Naive thymus-derived CD4-positive, alpha-beta T cell (primary cell): ENCODE measurements at regions not wholly inside any gene's neighbourhood (a gene's known extent, or its start where the extent isn't known, plus 50 kb on each side); places are given as distances from the start of the nearest gene placed in this dataset.
"Not testable (repeated sequence)": the region's sequence is repeated elsewhere in the genome, so short reads cannot be mapped to it uniquely, and the experiment has no call there.

ENCODE experiments used
- ATAC-seq: fragments of 150-1000 bp; cut with Tn5 transposase; 2 replicates; pipeline ENCODE4 v1.10.0; 2021; ENCODE audit warnings: mild to moderate bottlenecking, moderate library complexity
- CTCF ChIA-PET: fragments of 350-600 bp; sonication (Branson Sonifier 250); formaldehyde crosslinking; loops from one replicate; lab custom pipeline; 2021; ENCODE audit warnings: antibody characterized with exemption; lab: Charles Lee
- POLR2A ChIA-PET: fragments of 350-600 bp; sonication (Branson Sonifier 250); formaldehyde crosslinking; loops from one replicate; lab custom pipeline; 2021; ENCODE audit warnings: antibody characterized with exemption, inconsistent platforms; lab: Charles Lee
- DNase-seq, 9 donors: peaks; one replicate each; pipeline versions ENCODE4 v3.0.0 to v3.0.0-alpha.2; 2020 to 2022; ENCODE audit warnings: mixed read lengths in 1 of 9
- H3K27ac ChIP-seq: one replicate; pipeline ENCODE4 v1.7.0; 2013; ENCODE audit warnings: mild to moderate bottlenecking, low read depth, low read length, moderate library complexity
- H3K27me3 ChIP-seq, 2 donors: one replicate each; pipeline ENCODE4 v1.7.0; 2013; ENCODE audit warnings: low read length in 2 of 2, mild to moderate bottlenecking in 2 of 2, moderate library complexity in 2 of 2; ENCODE audit not compliant: control insufficient read depth in 2 of 2, insufficient read depth in 2 of 2
- H3K36me3 ChIP-seq, 3 experiments: 1 replicate in 2 of 3; 2 replicates in 1 of 3; pipeline ENCODE4 v1.7.0; 2013; ENCODE audit warnings: low read length in 3 of 3, mild to moderate bottlenecking in 3 of 3, moderate library complexity in 1 of 3; ENCODE audit not compliant: insufficient read depth in 3 of 3, control insufficient read depth in 2 of 3
- H3K4me1 ChIP-seq, 2 donors: one replicate each; pipeline ENCODE4 v1.7.0; 2013; ENCODE audit warnings: low read length in 2 of 2, mild to moderate bottlenecking in 2 of 2, moderate library complexity in 1 of 2; ENCODE audit not compliant: control insufficient read depth in 2 of 2, insufficient read depth in 2 of 2
- H3K4me3 ChIP-seq: 2 replicates; pipeline ENCODE4 v1.7.0; 2013; ENCODE audit warnings: mild to moderate bottlenecking, low read length
- H3K9me3 ChIP-seq, 3 experiments: 1 replicate in 2 of 3; 2 replicates in 1 of 3; pipeline ENCODE4 v1.7.0; 2013; ENCODE audit warnings: low read length in 3 of 3; ENCODE audit not compliant: control insufficient read depth in 2 of 3
- H3K27ac Mint-ChIP-seq, 9 donors: one replicate each; pipeline ENCODE4 v1.8.0; 2020 to 2022; ENCODE audit warnings: mixed read lengths in 9 of 9, mild to moderate bottlenecking in 8 of 9, moderate library complexity in 5 of 9, inconsistent platforms in 2 of 9
- H3K27me3 Mint-ChIP-seq, 5 donors: one replicate each; pipeline ENCODE4 v1.8.0; 2021 to 2022; ENCODE audit warnings: mixed read lengths in 5 of 5, mild to moderate bottlenecking in 1 of 5
- H3K36me3 Mint-ChIP-seq, 5 donors: one replicate each; pipeline ENCODE4 v1.8.0; 2020 to 2022; ENCODE audit warnings: mixed read lengths in 5 of 5, mild to moderate bottlenecking in 3 of 5, inconsistent platforms in 1 of 5
- H3K4me1 Mint-ChIP-seq, 7 donors: one replicate each; pipeline ENCODE4 v1.8.0; 2020 to 2022; ENCODE audit warnings: mixed read lengths in 7 of 7, mild to moderate bottlenecking in 3 of 7, inconsistent platforms in 1 of 7
- H3K4me3 Mint-ChIP-seq, 10 donors: one replicate each; pipeline ENCODE4 v1.8.0; 2020 to 2022; ENCODE audit warnings: mild to moderate bottlenecking in 10 of 10, mixed read lengths in 10 of 10, moderate library complexity in 6 of 10, inconsistent platforms in 2 of 10
- H3K9me3 Mint-ChIP-seq, 11 donors: one replicate each; pipeline ENCODE4 v1.8.0; 2020 to 2022; ENCODE audit warnings: mixed read lengths in 11 of 11, mild to moderate bottlenecking in 4 of 11, inconsistent platforms in 1 of 11, moderate library complexity in 1 of 11
- intact Hi-C, 2 donors: fragments of 100-400 bp; cut with micrococcal nuclease; formaldehyde crosslinking; loops; one replicate each; pipeline ENCODE4 v1.15.1; 2023

GRCh38 chr7:130812819-130813218, 78.8 kb upstream of the KLF14 start:
- H3K36me3 Mint-ChIP-seq, H3K27ac Mint-ChIP-seq, CTCF ChIA-PET, POLR2A ChIA-PET, H3K36me3 ChIP-seq, intact Hi-C loops, DNase-seq, H3K4me1 Mint-ChIP-seq, H3K27me3 ChIP-seq, H3K9me3 Mint-ChIP-seq, H3K9me3 ChIP-seq, H3K27ac ChIP-seq, H3K4me1 ChIP-seq, H3K4me3 ChIP-seq, H3K4me3 Mint-ChIP-seq, ATAC-seq: not testable (repeated sequence)
- peaks cover 0 to 13% (median 3%) of the 10 kb centered on the region in 5 donors for H3K27me3 Mint-ChIP-seq

GRCh38 chr7:130814778-130815335, 80.8 kb upstream of the KLF14 start:
- Histone ChIP-seq H3K4me3 (no peak overlapping the region), H3K27me3 (no peaks in the 10 kb centered on the region), H3K36me3 (no peaks in the 10 kb centered on the region), H3K9me3 (no peaks in the 10 kb centered on the region), H3K27ac (no peak overlapping the region), H3K4me1 (no peaks in the 10 kb centered on the region)
- Mint-ChIP-seq H3K27ac (no peak overlapping the region), H3K27me3 (peaks cover 0 to 13% (median 3%) of the 10 kb centered on the region in 5 donors), H3K4me3 (no peak overlapping the region), H3K36me3 (no peaks in the 10 kb centered on the region), H3K9me3 (peaks cover 0 to 6% (median 0%) of the 10 kb centered on the region in 11 donors), H3K4me1 (peaks cover 0 to 2% (median 0%) of the 10 kb centered on the region in 7 donors)
- ChIA-PET CTCF (interaction anchor here (0.6 kb wide), 1 partner anchor 468 kb away, joined by 3 read pairs; no protein-coding TSS in a partner anchor), POLR2A (no interaction called here)
- ATAC-seq (no peak), DNase-seq (no peak)
- intact Hi-C loops, result no loop called here

GRCh38 chr7:130818056-130818455, 84.0 kb upstream of the KLF14 start:
- peaks cover 0 to 6% (median 0%) of the 10 kb centered on the region in 11 donors for H3K9me3 Mint-ChIP-seq
- Histone ChIP-seq H3K36me3 (no peaks in the 10 kb centered on the region), H3K27me3 (no peaks in the 10 kb centered on the region), H3K27ac (no peak overlapping the region), H3K4me3 (no peak overlapping the region), H3K4me1 (no peaks in the 10 kb centered on the region), H3K9me3 (no peaks in the 10 kb centered on the region)
- no peak overlapping the region for H3K27ac Mint-ChIP-seq
- intact Hi-C loops, result no loop called here
- CTCF ChIA-PET, result no interaction called here
- H3K27me3 Mint-ChIP-seq, result peaks cover 0 to 11% (median 6%) of the 10 kb centered on the region in 5 donors
- H3K4me3 Mint-ChIP-seq, result no peak overlapping the region
- POLR2A ChIA-PET, result no interaction called here
- DNase-seq, result no peak
- H3K36me3 Mint-ChIP-seq, result no peaks in the 10 kb centered on the region
- H3K4me1 Mint-ChIP-seq, result peaks cover 0 to 8% (median 0%) of the 10 kb centered on the region in 7 donors
- no peak for ATAC-seq

- Histone ChIP-seq H3K4me3 (no peak overlapping the region), H3K4me1 (no peaks in the 10 kb centered on the region), H3K27me3 (no peaks in the 10 kb centered on the region), H3K27ac (no peak overlapping the region), H3K36me3 (no peaks in the 10 kb centered on the region), H3K9me3 (no peaks in the 10 kb centered on the region)
- Mint-ChIP-seq H3K9me3 (peaks cover 0 to 30% (median 14%) of the 10 kb centered on the region in 11 donors), H3K36me3 (peaks cover 0 to 13% (median 4%) of the 10 kb centered on the region in 5 donors), H3K27ac (no peak overlapping the region), H3K4me1 (peaks cover 0 to 8% (median 0%) of the 10 kb centered on the region in 7 donors), H3K27me3 (peaks cover 0 to 13% (median 7%) of the 10 kb centered on the region in 5 donors), H3K4me3 (no peak overlapping the region)
- intact Hi-C loops, result no loop called here
- ChIA-PET CTCF (no interaction called here), POLR2A (no interaction called here)
- ATAC-seq (no peak), DNase-seq (no peak)
These were observed 87.9 kb upstream of the KLF14 start for GRCh38 chr7:130821864-130822263.

GRCh38 chr7:130822642-130823041, 88.6 kb upstream of the KLF14 start:
- peaks cover 0 to 11% (median 5%) of the 10 kb centered on the region in 5 donors for H3K27me3 Mint-ChIP-seq
- CTCF ChIA-PET, result no interaction called here
- POLR2A ChIA-PET, result no interaction called here

GRCh38 chr7:130823060-130823459, 89.1 kb upstream of the KLF14 start:
- Histone ChIP-seq H3K4me3 (no peak overlapping the region), H3K4me1 (no peaks in the 10 kb centered on the region), H3K9me3 (no peaks in the 10 kb centered on the region), H3K36me3 (no peaks in the 10 kb centered on the region), H3K27me3 (no peaks in the 10 kb centered on the region), H3K27ac (no peak overlapping the region)
- H3K9me3 Mint-ChIP-seq, result peaks cover 0 to 36% (median 22%) of the 10 kb centered on the region in 11 donors
- no peak for DNase-seq
- no peak overlapping the region for H3K4me3 Mint-ChIP-seq
- POLR2A ChIA-PET, result no interaction called here
- CTCF ChIA-PET, result no interaction called here
- intact Hi-C loops, result no loop called here
- H3K27ac Mint-ChIP-seq, result no peak overlapping the region
- H3K27me3 Mint-ChIP-seq, result peaks cover 0 to 11% (median 3%) of the 10 kb centered on the region in 5 donors
- peaks cover 0 to 14% (median 5%) of the 10 kb centered on the region in 5 donors for H3K36me3 Mint-ChIP-seq
- ATAC-seq, result no peak
- H3K4me1 Mint-ChIP-seq, result peaks cover 0 to 8% (median 0%) of the 10 kb centered on the region in 7 donors

More at GRCh38 chr7:130822642-130823041, 88.6 kb upstream of the KLF14 start:
- DNase-seq (no peak), ATAC-seq (no peak)
- no peaks in the 10 kb centered on the region for H3K27me3 ChIP-seq
- H3K4me3 ChIP-seq, result no peak overlapping the region
- no peaks in the 10 kb centered on the region for H3K4me1 ChIP-seq
- Mint-ChIP-seq H3K4me3 (no peak overlapping the region), H3K36me3 (peaks cover 0 to 14% (median 5%) of the 10 kb centered on the region in 5 donors), H3K4me1 (peaks cover 0 to 8% (median 0%) of the 10 kb centered on the region in 7 donors), H3K9me3 (peaks cover 0 to 34% (median 20%) of the 10 kb centered on the region in 11 donors), H3K27ac (peak overlapping the region in 1 of 9 donors; percentile 23)
- no peaks in the 10 kb centered on the region for H3K9me3 ChIP-seq
- intact Hi-C loops, result no loop called here
- no peaks in the 10 kb centered on the region for H3K36me3 ChIP-seq
- H3K27ac ChIP-seq, result no peak overlapping the region

GRCh38 chr7:130825819-130826218, 91.8 kb upstream of the KLF14 start:
- Mint-ChIP-seq H3K27ac (no peak overlapping the region), H3K9me3 (peaks cover 0 to 49% (median 25%) of the 10 kb centered on the region in 11 donors), H3K27me3 (peaks cover 0 to 12% (median 0%) of the 10 kb centered on the region in 5 donors), H3K36me3 (peaks cover 4 to 14% (median 7%) of the 10 kb centered on the region in 5 donors), H3K4me1 (peaks cover 0 to 8% (median 0%) of the 10 kb centered on the region in 7 donors), H3K4me3 (no peak overlapping the region)
- DNase-seq (no peak), ATAC-seq (no peak)
- Histone ChIP-seq H3K4me1 (no peaks in the 10 kb centered on the region), H3K4me3 (no peak overlapping the region), H3K9me3 (no peaks in the 10 kb centered on the region), H3K27ac (no peak overlapping the region), H3K27me3 (no peaks in the 10 kb centered on the region), H3K36me3 (no peaks in the 10 kb centered on the region)
- ChIA-PET CTCF (no interaction called here), POLR2A (no interaction called here)
- intact Hi-C loops, result no loop called here
